Epithelial cell of prostate (primary cell): ENCODE measurements at regions not wholly inside any gene's neighbourhood (a gene's known extent, or its start where the extent isn't known, plus 50 kb on each side); places are given as distances from the start of the nearest gene placed in this dataset.
"Not testable (repeated sequence)": the region's sequence is repeated elsewhere in the genome, so short reads cannot be mapped to it uniquely, and the experiment has no call there.

Experiments
- DNase-seq: peaks from one replicate; pipeline ENCODE4 v3.0.0-alpha.2; 2011; ENCODE audit warnings: low read depth, low spot score
- H3K27ac ChIP-seq: fragments of 450-650 bp; 2 replicates; pipeline ENCODE4 v1.5.1; 2017; ENCODE audit warnings: mild to moderate bottlenecking

DNA sequence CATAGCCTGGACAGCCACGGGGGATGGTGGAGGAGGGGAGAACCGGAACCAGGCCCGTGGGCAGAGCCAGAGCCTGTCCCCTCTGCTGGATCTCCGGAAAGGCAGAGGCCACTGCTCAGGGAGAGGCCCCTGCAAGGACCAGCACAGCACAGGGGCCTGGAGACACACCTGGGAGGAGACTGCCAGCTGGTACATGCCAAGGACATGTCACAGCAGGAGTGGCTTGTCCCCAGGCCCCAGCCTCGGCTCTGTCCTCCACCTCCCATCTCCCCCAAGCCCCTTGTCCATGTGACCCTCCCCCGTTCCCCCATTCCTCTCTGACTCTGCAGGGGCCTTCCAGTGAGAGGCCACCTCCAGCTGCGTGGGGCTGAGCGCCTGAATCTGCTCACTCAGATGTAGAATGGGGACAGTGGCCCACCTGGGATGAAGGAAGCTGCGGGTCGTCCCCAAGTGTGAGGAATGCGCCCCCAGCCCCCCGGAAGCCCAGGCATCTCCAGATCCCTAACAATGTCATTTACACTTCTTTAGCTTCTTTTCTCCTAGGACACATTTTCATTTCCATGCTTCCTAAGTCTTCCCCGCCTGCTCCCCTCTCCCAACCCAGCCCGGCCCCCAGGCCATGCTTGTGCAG is 349.6 kb upstream of the IRX2 start:
- no peak overlapping the region for H3K27ac ChIP-seq
- DNase-seq = no peak

- no peak overlapping the region for H3K27ac ChIP-seq
- DNase-seq = no peak
These were observed 348.5 kb upstream of the IRX2 start for GRCh38 chr5:3099954-3100353.

- H3K27ac ChIP-seq = no peak overlapping the region
- no peak for DNase-seq
These were observed 348.0 kb upstream of the IRX2 start for GRCh38 chr5:3099526-3099925.

DNA sequence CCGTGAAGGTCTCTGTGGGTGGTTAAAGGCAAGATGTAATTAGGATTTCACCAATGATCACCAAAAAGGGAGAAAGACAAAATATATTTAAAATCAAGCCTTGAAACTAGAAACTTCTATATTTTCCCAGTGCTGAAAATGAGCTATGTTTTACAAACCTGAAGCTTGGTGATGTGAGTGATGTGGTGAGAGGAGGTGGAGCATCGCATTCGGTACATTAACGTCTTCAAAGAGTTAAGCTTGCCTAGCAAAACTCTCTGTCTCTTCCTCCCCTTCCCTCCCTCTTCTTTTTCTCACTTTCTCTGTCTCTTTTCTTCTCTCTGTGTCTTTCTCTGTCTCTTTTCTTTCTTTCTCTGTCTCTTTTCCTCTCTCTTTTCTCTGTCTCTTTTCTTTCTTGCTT is 347.3 kb upstream of the IRX2 start:
- H3K27ac ChIP-seq = no peak overlapping the region
- no peak for DNase-seq

- H3K27ac ChIP-seq = no peak overlapping the region
- no peak for DNase-seq
These were observed 341.2 kb upstream of the IRX2 start for GRCh38 chr5:3092664-3093063.

DNA sequence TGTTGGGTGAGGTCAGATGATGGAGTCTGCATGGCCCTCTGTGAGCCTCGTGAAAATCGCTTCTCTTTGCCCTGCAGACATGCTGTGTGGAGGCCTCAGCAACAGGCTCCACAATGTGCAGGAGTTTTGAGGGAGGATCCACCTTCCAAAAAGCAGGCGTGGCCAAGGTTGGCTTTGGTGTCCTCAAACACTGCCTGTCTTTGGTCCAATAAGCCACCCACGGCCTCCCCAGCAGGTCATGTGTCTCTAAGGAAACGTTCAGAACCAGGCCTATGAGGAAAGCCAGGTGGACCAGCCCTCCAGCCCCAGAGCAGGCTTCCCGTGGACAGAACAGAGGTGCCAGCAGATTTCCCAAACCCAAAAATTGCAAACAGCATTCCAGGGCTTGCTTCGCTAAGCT is 340.7 kb upstream of the IRX2 start:
- no peak for DNase-seq
- no peak overlapping the region for H3K27ac ChIP-seq

- H3K27ac ChIP-seq = no peak overlapping the region
- DNase-seq = no peak
These were observed 339.7 kb upstream of the IRX2 start for GRCh38 chr5:3091040-3091774.

GRCh38 chr5:3090305-3090704 is 338.8 kb upstream of the IRX2 start:
- DNase-seq, H3K27ac ChIP-seq: not testable (repeated sequence)

- DNase-seq = no peak
- no peak overlapping the region for H3K27ac ChIP-seq
These were observed 328.9 kb upstream of the IRX2 start for GRCh38 chr5:3080366-3080765.

GRCh38 chr5:3077684-3078083 is 326.2 kb upstream of the IRX2 start:
- no peak overlapping the region for H3K27ac ChIP-seq

DNA sequence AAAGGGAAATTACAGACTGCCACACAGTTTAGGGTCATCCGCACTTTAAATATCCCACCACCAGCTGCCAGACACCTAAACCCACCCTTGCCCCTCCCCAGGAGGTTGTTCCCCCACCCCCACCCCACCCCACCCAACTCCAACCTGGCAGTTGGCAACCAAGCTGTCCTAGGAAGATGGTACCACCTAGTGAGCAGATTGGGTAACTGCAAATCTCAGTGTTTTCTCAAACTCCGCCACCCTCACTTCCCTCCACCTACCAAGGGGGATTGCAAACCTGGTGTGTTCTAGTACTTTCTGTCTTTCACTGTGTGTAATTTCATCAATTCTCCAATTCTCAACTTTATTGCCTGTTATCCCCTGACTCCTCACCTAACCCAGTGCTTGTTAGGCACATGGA is 323.8 kb upstream of the IRX2 start:
- H3K27ac ChIP-seq = no peak overlapping the region
- no peak for DNase-seq

More at GRCh38 chr5:3077684-3078083, 326.2 kb upstream of the IRX2 start:
- DNase-seq = no peak

- DNase-seq = no peak
- no peak overlapping the region for H3K27ac ChIP-seq
These were observed 316.9 kb upstream of the IRX2 start for GRCh38 chr5:3068401-3068800.

GRCh38 chr5:3060283-3060682 is 308.8 kb upstream of the IRX2 start:
- no peak overlapping the region for H3K27ac ChIP-seq

DNA sequence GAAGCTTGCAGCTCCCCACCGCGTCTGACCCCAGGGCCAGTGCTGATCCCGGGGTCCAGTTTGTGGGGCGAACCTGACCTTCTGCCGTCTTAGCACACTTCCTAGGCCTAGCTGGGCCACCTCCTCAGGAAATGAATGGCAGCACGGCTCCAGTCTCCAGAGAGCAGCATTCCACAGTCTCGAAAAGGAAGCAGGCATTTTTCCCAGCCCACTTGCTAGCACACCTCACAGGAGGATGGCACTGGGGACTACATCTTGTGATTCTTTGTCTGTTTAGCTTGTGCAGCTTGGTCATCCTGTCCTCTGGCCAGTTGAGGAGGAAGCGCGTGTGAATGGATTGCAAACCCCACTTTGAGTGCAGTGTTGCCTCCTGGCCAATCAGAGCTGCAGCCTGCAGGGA is 308.0 kb upstream of the IRX2 start:
- H3K27ac ChIP-seq = no peak overlapping the region
- DNase-seq = no peak

More at GRCh38 chr5:3060283-3060682, 308.8 kb upstream of the IRX2 start:
- DNase-seq = no peak

- no peak for DNase-seq
These were observed 307.5 kb upstream of the IRX2 start for GRCh38 chr5:3058942-3059341.

DNA sequence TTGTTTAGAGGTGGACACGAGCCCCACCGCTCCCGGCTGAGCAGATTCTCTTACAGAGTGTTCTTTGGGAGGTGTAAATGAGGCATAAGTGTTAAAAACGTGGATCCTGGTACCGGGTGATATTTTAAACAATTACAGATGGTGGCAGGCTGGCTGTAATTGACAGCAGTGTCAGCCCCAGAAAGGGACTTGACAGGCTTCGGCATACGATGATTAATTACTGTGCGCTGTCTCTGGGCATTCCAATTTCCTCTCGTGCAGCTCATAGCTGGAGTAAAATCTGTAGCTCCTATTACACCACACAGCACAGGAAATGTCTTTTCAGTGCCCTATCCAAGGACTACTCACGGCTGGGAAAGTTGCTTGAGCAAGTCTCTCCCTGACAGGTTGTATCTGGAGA is 305.4 kb upstream of the IRX2 start:
- no peak overlapping the region for H3K27ac ChIP-seq
- DNase-seq = no peak

More at GRCh38 chr5:3058942-3059341, 307.5 kb upstream of the IRX2 start:
- no peak overlapping the region for H3K27ac ChIP-seq

- no peak for DNase-seq
- H3K27ac ChIP-seq = no peak overlapping the region
These were observed 299.9 kb upstream of the IRX2 start for GRCh38 chr5:3051400-3051799.

DNA sequence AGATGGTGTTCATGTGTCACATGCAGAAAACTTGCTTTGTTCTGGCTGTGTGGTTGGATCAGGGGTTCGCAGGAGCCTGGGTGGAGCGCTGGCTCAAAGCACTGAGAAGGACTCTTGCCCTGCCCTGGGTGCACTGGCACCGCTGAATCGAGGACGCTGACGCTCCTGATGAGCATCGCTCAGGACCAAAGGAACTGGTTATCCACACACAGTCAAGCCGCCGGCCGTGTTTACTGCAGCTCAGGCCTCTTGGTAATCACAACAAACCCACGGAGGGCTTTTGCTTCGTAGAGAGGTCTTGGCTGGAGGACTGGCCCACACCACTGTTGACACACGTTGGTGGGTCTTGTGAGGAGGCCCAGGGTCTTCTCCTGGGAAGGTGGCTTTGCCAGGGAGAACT is 299.4 kb upstream of the IRX2 start:
- DNase-seq = no peak

GRCh38 chr5:3049261-3049660 is 297.8 kb upstream of the IRX2 start:
- no peak overlapping the region for H3K27ac ChIP-seq
- DNase-seq = no peak

More for the DNA sequence above, 299.4 kb upstream of the IRX2 start:
- no peak overlapping the region for H3K27ac ChIP-seq

- DNase-seq = no peak
- H3K27ac ChIP-seq = no peak overlapping the region
These were observed 295.8 kb upstream of the IRX2 start for GRCh38 chr5:3047212-3047774.

DNA sequence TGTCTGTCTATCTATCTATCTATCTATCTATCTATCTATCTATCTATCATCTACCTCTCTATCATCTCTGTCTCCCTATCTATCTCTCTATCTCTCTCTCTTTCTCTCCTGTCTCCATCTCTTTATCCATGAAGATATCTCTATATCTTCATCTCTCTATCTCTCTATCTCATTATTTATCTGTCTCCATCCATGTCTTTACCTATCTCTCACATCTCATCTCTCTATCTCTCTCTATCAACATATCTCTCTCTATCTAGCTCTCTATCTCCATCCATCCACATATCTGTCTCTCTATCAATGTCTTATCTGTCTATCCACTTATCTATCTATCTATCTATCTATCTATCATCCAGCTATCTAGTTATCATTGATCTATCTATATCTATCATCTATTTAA is 292.1 kb upstream of the IRX2 start:
- H3K27ac ChIP-seq = no peak overlapping the region
- no peak for DNase-seq

- no peak overlapping the region for H3K27ac ChIP-seq
- no peak for DNase-seq
These were observed 289.5 kb upstream of the IRX2 start for GRCh38 chr5:3041001-3041400.
